GM10248 (cell line): ENCODE measurements at regions not wholly inside any gene's neighbourhood (a gene's known extent, or its start where the extent isn't known, plus 50 kb on each side); places are given as distances from the start of the nearest gene placed in this dataset.
"Not testable (repeated sequence)": the region's sequence is repeated elsewhere in the genome, so short reads cannot be mapped to it uniquely, and the experiment has no call there.

Experiments used
- CTCF ChIA-PET: fragments of 300-600 bp; sonication (Branson Sonifier 250); formaldehyde crosslinking; extraction: SDS; loops from one replicate; lab custom pipeline; 2021; ENCODE audit warnings: antibody characterized with exemption; lab: Yijun Ruan, JAX
- POLR2A ChIA-PET: fragments of 350-650 bp; sonication (Branson Sonifier 250); formaldehyde crosslinking; extraction: SDS; loops from one replicate; lab custom pipeline; 2020; ENCODE audit warnings: antibody characterized with exemption; lab: Yijun Ruan, JAX
- DNase-seq: peaks from one replicate; pipeline ENCODE4 v3.0.0; 2012; ENCODE audit errors: extremely low spot score
- TF ChIP-seq, protein P1 (sequence below): IDR thresholded peaks from 2 replicates; pipeline ENCODE4 v1.5.1; 2012; ENCODE audit warnings: mild to moderate bottlenecking, low read depth; ENCODE audit errors: extremely low read depth, missing control alignments, control extremely low read depth

DNA sequence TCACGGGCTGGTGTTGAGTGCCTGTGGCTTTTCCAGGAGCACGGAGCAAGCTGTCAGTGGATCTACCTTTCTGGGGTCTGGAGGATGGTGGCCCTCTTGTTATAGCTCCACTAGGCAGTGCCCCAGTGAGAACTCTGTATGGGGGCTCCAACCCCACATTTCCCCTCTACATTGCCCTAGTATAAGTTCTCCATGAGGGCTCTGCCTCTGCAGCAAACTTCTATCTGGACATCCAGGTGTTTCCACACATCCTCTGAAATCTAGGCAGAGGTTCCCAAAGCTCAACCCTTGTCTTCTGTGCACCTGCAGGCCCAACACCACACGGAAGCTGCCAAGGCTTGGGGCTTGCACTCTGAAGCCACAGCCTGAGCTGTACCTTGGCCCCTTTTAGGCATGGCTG, 157.3 kb downstream of the MRPL39 start:
- ChIA-PET POLR2A (interaction anchor here (0.6 kb wide), 1 partner anchor 126 kb away, joined by 4 read pairs; no protein-coding TSS in a partner anchor), CTCF (interaction anchor here (0.8 to 2.1 kb wide), 5 partner anchors 8 to 123 kb away, joined by 3 to 4 read pairs (median 3); no protein-coding TSS in a partner anchor)
- no peak for DNase-seq
- TF ChIP-seq, protein P1, sequence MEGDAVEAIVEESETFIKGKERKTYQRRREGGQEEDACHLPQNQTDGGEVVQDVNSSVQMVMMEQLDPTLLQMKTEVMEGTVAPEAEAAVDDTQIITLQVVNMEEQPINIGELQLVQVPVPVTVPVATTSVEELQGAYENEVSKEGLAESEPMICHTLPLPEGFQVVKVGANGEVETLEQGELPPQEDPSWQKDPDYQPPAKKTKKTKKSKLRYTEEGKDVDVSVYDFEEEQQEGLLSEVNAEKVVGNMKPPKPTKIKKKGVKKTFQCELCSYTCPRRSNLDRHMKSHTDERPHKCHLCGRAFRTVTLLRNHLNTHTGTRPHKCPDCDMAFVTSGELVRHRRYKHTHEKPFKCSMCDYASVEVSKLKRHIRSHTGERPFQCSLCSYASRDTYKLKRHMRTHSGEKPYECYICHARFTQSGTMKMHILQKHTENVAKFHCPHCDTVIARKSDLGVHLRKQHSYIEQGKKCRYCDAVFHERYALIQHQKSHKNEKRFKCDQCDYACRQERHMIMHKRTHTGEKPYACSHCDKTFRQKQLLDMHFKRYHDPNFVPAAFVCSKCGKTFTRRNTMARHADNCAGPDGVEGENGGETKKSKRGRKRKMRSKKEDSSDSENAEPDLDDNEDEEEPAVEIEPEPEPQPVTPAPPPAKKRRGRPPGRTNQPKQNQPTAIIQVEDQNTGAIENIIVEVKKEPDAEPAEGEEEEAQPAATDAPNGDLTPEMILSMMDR = no peak

DNA sequence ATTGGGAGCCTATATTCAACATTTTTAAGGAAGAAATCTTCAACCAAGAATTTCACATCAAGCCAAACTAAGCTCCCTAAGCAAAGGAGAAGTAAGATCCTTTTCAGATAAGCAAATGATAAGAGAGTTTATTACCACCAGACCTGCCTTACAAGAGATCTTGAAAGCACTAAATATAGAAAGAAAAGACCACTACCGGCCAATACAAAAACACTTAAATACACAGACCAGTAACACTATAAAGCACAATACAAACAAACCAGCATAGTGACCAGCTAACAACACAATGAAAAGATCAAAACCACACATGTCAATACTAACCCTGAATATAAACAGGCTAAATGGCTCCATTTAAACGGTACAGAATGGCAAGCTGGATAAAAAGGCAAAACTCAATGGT, 165.4 kb downstream of the MRPL39 start:
- ChIA-PET POLR2A (no interaction called here), CTCF (interaction anchor here (1.0 to 2.0 kb wide), 6 partner anchors 8 to 48 kb away, joined by 3 to 6 read pairs (median 4); no protein-coding TSS in a partner anchor)
- DNase-seq = no peak
- TF ChIP-seq, protein P1 = no peak

DNA sequence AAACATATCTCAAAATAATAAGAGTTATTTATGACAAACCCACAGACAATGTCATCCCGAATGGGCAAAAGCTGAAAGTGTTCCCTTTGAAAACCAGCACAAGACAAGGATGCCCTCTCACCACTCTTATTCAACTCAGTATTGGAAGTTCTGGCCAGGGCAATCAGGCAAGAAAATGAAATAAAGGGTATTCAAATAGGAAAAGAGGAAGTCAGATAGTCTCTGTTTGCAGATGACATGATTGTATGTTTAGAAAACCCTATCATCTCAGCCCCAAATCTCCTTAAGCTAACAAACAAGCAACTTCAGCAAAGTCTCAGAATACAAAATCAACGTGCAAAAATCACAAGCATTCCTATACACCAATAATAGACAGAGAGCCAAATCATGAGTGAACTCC, 169.8 kb downstream of the MRPL39 start:
- POLR2A ChIA-PET, DNase-seq: not testable (repeated sequence)
- CTCF ChIA-PET = interaction anchor here (2.3 kb wide), 1 partner anchor 8 kb away, joined by 11 read pairs; no protein-coding TSS in a partner anchor

DNA sequence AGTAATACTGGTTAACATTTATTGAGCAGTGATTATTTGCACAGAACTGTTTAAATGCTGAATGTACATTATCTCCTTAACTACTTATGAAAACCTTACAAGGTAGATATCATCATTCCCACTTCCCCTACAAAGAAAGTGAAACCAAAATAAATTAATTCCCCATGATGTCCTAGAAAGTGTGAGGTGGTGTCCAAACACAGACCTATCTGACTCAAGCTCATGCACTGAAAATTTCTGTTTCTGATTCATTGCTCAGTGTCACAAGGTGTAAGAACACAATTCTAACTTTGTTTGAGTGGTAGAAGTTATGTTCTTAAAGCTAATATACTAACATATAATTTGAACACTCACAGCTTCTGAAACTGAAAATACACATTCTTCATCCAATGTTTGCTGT, 178.7 kb downstream of the MRPL39 start:
- ChIA-PET CTCF (interaction anchor here (0.7 to 1.9 kb wide), 8 partner anchors 12 to 80 kb away, joined by 3 to 6 read pairs (median 4); no protein-coding TSS in a partner anchor), POLR2A (interaction anchor here (0.5 to 1.5 kb wide), 3 partner anchors 25 to 140 kb away, joined by 3 to 7 read pairs (median 4); no protein-coding TSS in a partner anchor)
- TF ChIP-seq, protein P1 = no peak
- DNase-seq = no peak

DNA sequence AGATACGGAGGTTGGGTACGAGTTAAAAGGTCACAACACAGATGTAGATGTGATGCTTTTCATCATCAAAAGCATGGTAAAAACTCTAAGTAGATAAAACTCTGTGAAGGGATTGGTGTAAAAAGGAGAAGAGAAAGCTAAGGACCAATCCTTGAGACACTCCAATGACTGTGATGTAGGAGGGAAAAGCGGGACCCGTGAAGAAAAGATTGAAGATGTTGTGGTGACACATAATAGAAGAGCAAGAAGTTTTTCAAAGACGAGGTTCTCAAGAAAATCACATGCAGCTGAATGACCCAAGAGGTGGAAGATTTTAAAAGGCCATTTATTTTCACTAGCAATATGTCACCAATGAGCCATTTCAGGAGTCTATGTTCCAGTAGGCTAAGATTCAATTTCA, 179.5 kb downstream of the MRPL39 start:
- POLR2A ChIA-PET = interaction anchor here (0.7 to 1.4 kb wide), 2 partner anchors 29 to 140 kb away, joined by 3 read pairs; no protein-coding TSS in a partner anchor
- TF ChIP-seq, protein P1 = no peak
- CTCF ChIA-PET = interaction anchor here (1.1 to 1.9 kb wide), 3 partner anchors 12 to 64 kb away, joined by 3 to 5 read pairs (median 4); no protein-coding TSS in a partner anchor
- DNase-seq = no peak

DNA sequence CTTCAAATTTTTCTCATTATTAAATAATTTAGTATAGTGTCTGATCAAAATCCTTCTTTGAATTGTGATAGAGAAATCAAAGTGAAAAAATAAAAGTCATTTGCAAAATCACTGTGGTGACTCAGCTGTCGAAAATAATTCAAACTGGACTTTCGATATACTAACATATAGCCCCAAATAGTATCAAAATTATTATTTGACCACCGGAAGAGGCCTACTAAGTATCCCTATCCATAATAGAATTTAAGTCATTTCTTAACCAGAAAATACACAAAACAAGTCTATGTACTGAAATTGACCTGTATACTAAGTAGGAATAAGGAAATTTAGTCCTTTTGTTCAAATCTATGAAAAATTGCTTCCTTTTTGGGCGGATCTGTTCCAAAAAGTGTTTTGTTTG, 180.7 kb downstream of the MRPL39 start:
- no peak for DNase-seq
- TF ChIP-seq, protein P1 = no peak
- ChIA-PET POLR2A (no interaction called here), CTCF (interaction anchor here (1.4 kb wide), 1 partner anchor 14 kb away, joined by 4 read pairs; no protein-coding TSS in a partner anchor)

DNA sequence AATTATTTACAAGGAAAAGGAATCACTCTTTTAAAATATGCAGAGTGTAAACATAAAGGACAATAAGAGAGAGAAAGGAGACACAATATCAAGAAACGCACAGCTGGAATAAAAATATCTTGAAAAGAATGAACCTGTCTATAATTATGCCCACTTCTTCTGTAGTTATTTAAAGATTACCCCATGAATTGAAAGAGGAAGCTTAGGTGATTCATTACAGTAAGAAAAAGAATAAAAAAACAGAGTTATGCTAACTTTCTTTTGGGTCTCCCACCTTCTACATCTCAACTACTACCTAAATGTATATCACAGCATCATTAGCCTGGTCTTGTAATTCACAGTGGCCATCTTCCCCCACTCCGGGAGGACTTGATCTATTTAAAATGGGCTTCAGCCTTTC, 182.1 kb downstream of the MRPL39 start:
- ChIA-PET CTCF (interaction anchor here (1.1 to 8.9 kb wide), 2 partner anchors 82 to 139 kb away, joined by 3 to 48 read pairs; no protein-coding TSS in a partner anchor), POLR2A (interaction anchor here (1.1 kb wide), 1 partner anchor 143 kb away, joined by 5 read pairs; no protein-coding TSS in a partner anchor)
- TF ChIP-seq, protein P1 = no peak
- DNase-seq = no peak
